ENCODE measurements at regions not wholly inside any gene's neighbourhood (a gene's known extent, or its start where the extent isn't known, plus 50 kb on each side); places are given as distances from the start of the nearest gene placed in this dataset.

GRCh38 chr14:29355331-29355730 is 572.3 kb downstream of the PRKD1 start:
- Histone ChIP-seq H3K9me3 (ENCODE audit: control insufficient read depth, insufficient read depth, low read depth, low read length) (no peaks in the 10 kb centered on the region), H3K4me1 (ENCODE audit: control insufficient read depth, insufficient read depth, low read length) (no peaks in the 10 kb centered on the region), H3K36me3 (ENCODE audit: control insufficient read depth in 2 of 2, insufficient read depth in 1 of 2, low read length in 2 of 2) (no peaks in the 10 kb centered on the region), H3K27ac (ENCODE audit: extremely low read depth, low read depth, low read length) (no peak overlapping the region), H3K4me3 (ENCODE audit: low read depth, low read length) (no peak overlapping the region)
- TF ChIP-seq HOXC10 (CRISPR knock-in tag; IDR thresholded peaks at IDR 0.05) (no peak), MEIS1 (CRISPR knock-in tag; IDR thresholded peaks at IDR 0.05; ENCODE audit: borderline replicate concordance) (no peak), ZNF433 (tag by site-specific recombination; IDR thresholded peaks at IDR 0.05; ENCODE audit: low read depth) (no peak), ZNF791 (tag by site-specific recombination; IDR thresholded peaks at IDR 0.05) (no peak), ZNF211 (tag by site-specific recombination; IDR thresholded peaks at IDR 0.05; ENCODE audit: low read depth) (no peak), ZNF174 (tag by site-specific recombination; IDR thresholded peaks at IDR 0.05) (no peak), ZNF394 (tag by site-specific recombination; IDR thresholded peaks at IDR 0.05; ENCODE audit: borderline replicate concordance) (no peak), ZSCAN5A (tag by site-specific recombination; IDR thresholded peaks at IDR 0.05) (no peak), PRDM10 (tag by site-specific recombination; IDR thresholded peaks at IDR 0.05) (no peak), ZNF704 (tag by site-specific recombination; IDR thresholded peaks at IDR 0.05) (no peak), SP2 (tag by site-specific recombination; IDR thresholded peaks at IDR 0.05) (no peak), ZNF830 (tag by site-specific recombination; IDR thresholded peaks at IDR 0.05; ENCODE audit: low read depth) (no peak), KLF9 (tag by site-specific recombination; IDR thresholded peaks at IDR 0.05; ENCODE audit: low read depth) (no peak), SP7 (tag by site-specific recombination; IDR thresholded peaks at IDR 0.05) (no peak), ZNF132 (tag by site-specific recombination; IDR thresholded peaks at IDR 0.05; ENCODE audit: borderline replicate concordance) (no peak), ZNF2 (tag by site-specific recombination; IDR thresholded peaks at IDR 0.05) (no peak)
- TF ChIP-seq, protein P1, sequence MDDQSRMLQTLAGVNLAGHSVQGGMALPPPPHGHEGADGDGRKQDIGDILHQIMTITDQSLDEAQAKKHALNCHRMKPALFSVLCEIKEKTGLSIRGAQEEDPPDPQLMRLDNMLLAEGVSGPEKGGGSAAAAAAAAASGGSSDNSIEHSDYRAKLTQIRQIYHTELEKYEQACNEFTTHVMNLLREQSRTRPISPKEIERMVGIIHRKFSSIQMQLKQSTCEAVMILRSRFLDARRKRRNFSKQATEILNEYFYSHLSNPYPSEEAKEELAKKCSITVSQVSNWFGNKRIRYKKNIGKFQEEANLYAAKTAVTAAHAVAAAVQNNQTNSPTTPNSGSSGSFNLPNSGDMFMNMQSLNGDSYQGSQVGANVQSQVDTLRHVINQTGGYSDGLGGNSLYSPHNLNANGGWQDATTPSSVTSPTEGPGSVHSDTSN (CRISPR knock-in tag; IDR thresholded peaks at IDR 0.05): no peak
- CTCF ChIA-PET: no interaction called here
- POLR2A ChIA-PET: no interaction called here

DNA sequence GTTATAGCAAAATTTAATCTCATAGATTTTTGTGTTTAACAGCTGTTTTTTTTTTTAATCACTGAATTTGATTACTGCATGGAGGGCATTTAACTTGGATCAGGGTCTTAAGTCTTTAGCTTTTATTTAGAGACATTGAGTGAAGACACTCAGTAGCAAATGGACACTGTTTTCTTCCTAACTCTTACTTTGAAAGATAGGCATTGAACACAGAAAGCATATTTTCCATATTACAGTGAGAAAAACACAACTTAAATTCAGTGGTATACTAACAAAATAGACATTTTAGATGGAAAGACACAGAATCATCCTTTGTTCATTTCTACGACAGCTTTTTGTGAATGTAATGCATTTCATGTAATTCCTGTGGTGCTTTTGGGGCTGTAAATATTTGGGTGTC is 571.8 kb downstream of the PRKD1 start:
- Histone ChIP-seq H3K36me3 (ENCODE audit: control insufficient read depth in 2 of 2, insufficient read depth in 1 of 2, low read length in 2 of 2) (no peaks in the 10 kb centered on the region), H3K27ac (ENCODE audit: extremely low read depth, low read depth, low read length) (no peak overlapping the region), H3K4me3 (ENCODE audit: low read depth, low read length) (no peak overlapping the region), H3K9me3 (ENCODE audit: control insufficient read depth, insufficient read depth, low read depth, low read length) (no peaks in the 10 kb centered on the region), H3K4me1 (ENCODE audit: control insufficient read depth, insufficient read depth, low read length) (no peaks in the 10 kb centered on the region)
- ChIA-PET POLR2A (no interaction called here), CTCF (no interaction called here)
- TF ChIP-seq ZSCAN4 (tag by site-specific recombination; IDR thresholded peaks at IDR 0.05) (no peak), ZNF624 (tag by site-specific recombination; IDR thresholded peaks at IDR 0.05) (no peak), EGR2 (tag by site-specific recombination; IDR thresholded peaks at IDR 0.05; ENCODE audit: low read depth) (no peak), ZBTB48 (tag by site-specific recombination; IDR thresholded peaks at IDR 0.05) (no peak), ZNF146 (tag by site-specific recombination; IDR thresholded peaks at IDR 0.05) (no peak), ZBTB7A (tag by site-specific recombination; IDR thresholded peaks at IDR 0.05; ENCODE audit: low read depth) (no peak), ZNF266 (tag by site-specific recombination; IDR thresholded peaks at IDR 0.05; ENCODE audit: low read depth) (no peak), ZNF704 (tag by site-specific recombination; IDR thresholded peaks at IDR 0.05) (no peak), MYNN (tag by site-specific recombination; IDR thresholded peaks at IDR 0.05; ENCODE audit: borderline replicate concordance) (no peak), ZNF426 (tag by site-specific recombination; IDR thresholded peaks at IDR 0.05) (no peak), GLI2 (tag by site-specific recombination; IDR thresholded peaks at IDR 0.05; ENCODE audit: borderline replicate concordance, low read depth) (no peak)
